AML-193 (cell line): ENCODE measurements at regions not wholly inside any gene's neighbourhood (a gene's known extent, or its start where the extent isn't known, plus 50 kb on each side); places are given as distances from the start of the nearest gene placed in this dataset.

Source experiments
- DNase-seq, 2 experiments: peaks; one replicate each; lab custom pipeline; 2025; lab: John Stamatoyannopoulos, UW

GRCh38 chr2:33782395-33783230 is 183.5 kb upstream of the FAM98A start:
- DNase-seq, result no peak

DNA sequence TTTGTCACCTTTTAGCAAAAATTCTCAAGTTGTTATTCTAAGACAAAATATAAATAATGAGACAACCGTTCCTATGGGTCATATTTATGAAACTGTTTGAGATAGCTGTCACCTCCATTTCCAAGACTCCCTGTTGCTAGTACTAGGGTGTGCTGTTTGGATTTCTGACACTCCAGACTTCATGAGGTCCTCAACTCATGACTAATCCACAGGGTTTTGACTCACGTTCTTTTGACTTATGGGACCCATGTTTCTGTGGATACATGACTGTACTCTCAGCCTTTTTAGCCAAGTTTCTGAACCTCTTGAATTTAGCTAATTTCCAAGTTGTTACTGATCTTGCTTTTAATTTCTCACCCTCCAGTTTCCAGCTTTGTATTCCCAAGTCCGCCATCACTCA is 178.7 kb upstream of the FAM98A start:
- DNase-seq, result no peak

DNA sequence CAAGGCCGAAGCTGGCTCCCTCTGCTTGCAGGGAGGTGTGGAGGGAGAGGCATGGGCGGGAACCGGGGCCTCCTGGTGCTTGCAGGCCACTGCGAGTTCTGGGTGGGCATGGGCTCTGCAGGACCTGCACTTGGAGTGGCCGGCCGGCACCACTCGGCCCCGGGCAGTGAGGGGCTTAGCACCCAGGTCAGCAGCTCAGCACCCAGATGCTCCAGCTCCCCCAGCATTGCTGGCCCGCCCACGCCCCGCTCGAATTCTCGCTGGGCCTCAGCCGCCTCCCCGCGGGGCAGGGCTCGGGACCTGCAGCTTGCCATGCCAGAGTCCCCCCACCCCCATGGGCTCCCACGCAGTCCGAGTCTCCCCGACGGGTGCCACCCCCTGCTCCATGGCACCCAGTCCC is 176.2 kb upstream of the FAM98A start:
- DNase-seq, result no peak

DNA sequence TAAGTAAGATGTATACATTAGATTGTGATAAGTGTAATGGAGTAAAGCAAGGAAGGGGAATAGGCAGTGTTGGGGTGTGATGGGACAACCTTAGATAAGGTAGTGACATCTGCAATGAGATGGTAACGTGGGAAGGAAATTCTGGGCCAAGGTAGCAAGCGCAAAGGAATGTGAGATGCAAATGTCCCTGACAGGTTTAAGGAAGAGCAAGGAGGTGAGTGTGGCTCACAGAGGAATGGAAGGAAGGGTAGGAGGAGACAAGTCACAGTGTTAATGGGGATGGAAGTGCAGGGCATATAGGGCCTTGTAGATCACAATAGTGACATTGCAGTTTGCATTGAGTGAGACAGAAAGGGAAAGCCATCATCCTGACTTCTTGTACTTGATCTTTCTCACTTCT is 170.9 kb upstream of the FAM98A start:
- DNase-seq, result no peak

DNA sequence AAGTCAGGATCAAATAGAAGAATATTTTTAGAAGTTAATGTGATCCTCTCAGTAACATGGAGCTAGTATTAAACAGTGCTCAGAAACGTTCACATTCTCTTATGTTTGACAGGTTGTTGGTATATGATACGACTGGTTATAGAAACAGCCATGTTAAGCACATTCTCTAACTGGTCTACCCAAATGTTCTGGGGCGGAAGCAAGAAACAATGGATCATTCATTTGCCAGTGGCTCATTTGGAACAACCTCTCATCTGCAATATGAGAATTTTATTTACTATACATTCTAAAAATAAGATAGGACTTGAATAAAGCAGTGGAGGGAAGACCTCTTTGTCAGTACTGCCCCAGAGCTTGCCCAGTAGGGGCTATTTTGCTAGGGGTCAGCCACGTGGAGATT is 167.1 kb upstream of the FAM98A start:
- DNase-seq, result no peak

DNA sequence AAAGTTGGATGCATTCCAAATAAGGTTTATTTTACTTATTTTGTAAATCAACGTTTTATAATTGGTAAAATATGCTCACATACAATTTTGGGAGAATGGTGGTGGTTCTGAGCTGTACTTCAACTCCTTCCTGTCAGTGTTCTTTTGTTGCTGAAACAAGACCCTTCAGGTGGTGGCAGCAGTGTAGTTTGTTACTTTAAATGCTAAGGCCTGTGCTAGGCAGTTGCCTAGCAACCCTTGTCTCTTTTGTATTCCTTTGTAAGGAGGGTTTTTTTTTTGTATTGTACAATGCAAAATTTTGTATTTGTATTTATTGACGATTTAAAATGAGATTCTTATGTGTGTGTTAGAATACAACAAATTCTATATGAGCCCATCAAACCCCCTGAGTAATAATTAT is 166.0 kb upstream of the FAM98A start:
- DNase-seq, result no peak

GRCh38 chr2:33764551-33764950 is 165.5 kb upstream of the FAM98A start:
- DNase-seq, result no peak

GRCh38 chr2:33763671-33764310 is 164.7 kb upstream of the FAM98A start:
- DNase-seq, result no peak

DNA sequence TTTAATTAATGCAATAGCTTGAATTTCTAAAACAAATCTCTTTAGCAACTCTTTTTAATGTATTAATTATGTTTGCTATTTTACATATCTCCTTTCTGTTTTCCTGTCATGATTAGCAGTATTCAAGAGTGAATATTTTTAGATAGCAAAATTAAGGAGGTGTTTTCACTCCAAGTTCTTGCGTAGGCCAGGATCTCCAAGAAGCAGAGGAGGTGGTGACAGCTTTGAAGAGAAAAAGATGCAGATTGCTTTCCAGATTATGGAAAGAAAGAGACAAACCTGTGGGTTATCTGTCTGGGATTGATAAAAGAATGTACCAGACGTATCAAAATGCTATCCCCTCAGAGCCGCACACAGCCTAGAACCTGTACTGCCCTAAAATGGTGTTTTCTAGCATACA is 163.5 kb upstream of the FAM98A start:
- DNase-seq, result no peak

- DNase-seq, result no peak
Measured at GRCh38 chr2:33746208-33746800, 147.2 kb upstream of the FAM98A start.

DNA sequence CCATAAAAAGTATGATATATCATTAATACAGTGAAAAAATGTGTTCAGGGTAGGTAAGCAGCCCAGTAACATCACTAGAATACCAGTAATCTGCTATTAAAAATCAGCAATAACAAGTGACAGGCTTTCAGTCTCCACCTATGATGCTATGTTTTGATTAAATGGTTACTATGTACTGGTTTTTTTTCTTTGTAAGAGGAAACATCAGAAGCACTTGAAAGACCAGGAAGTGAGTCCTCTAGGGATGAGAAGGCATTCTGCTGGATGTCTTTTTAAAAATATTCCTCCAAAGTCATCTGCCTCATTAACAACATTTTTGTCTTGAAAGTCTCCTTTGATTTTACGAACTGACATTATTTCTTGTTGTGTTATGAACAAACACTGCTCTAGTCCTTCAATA is 136.0 kb upstream of the FAM98A start:
- DNase-seq, result no peak

GRCh38 chr2:33730804-33731203 is 131.7 kb upstream of the FAM98A start:
- DNase-seq, result no peak

- no peak for DNase-seq
Measured at GRCh38 chr2:33730193-33730592, 131.1 kb upstream of the FAM98A start.

DNA sequence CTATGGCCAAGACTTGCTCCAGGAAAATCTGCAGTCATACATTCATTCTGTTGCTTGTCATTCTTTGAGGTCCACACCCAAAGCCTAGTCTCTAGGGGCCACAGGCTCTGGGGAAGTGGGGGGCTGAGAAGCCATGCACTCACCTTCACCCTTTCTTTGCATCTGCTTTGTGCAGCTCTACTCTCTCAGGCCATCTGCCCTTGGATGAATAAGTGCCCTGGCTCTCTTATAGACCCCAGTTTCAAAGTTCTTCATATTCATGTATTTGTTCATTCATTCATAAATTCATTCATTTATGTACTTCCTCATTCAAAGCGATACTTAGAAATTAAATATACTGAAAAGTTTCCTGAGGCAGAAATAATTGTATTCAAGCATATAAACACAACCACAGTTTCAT is 130.3 kb upstream of the FAM98A start:
- no peak for DNase-seq

DNA sequence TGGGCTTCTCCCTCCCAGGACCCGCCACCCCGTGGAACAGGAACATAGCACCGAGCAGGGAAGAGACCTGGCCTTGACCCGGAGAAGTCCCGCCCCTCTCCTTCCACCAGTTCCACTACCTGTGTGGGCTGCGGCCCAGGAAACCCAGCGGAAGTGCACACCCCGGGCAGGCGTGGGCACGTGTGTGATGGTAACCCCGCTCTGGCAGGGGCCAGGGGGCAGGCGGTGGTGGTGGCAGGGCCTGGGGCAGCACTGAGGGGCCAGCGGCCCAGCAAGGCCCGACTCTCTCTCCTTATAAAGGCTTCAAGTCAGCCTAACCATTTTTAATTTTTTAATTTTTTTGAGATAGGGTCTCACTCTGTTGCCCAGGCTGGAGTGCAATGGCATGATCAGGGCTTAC is 129.0 kb upstream of the FAM98A start:
- DNase-seq, result no peak

GRCh38 chr2:33727361-33728032 is 128.4 kb upstream of the FAM98A start:
- no peak for DNase-seq

DNA sequence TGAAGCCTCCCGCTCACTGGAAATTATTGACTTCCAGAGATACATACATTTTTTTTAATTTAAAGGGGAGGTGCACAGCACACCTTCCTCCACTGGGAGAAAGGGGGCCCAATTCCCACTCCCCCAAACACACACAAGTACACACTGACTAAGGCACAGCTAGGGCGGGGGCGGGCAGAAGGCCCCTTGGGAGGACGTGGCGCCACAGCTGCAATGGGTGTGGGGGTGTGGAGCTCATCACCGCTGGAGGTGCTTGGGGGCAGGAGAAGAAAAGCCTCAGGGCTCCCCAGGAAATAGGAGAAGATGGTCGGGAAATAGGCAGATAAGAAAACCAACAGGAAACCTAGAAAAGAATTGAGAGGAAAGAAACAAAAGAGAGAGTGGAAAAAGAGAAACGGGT is 127.3 kb upstream of the FAM98A start:
- no peak for DNase-seq

- no peak for DNase-seq
Measured at GRCh38 chr2:33723329-33723728, 124.2 kb upstream of the FAM98A start.

- no peak for DNase-seq
Measured at GRCh38 chr2:33719067-33719466, 120.0 kb upstream of the FAM98A start.

DNA sequence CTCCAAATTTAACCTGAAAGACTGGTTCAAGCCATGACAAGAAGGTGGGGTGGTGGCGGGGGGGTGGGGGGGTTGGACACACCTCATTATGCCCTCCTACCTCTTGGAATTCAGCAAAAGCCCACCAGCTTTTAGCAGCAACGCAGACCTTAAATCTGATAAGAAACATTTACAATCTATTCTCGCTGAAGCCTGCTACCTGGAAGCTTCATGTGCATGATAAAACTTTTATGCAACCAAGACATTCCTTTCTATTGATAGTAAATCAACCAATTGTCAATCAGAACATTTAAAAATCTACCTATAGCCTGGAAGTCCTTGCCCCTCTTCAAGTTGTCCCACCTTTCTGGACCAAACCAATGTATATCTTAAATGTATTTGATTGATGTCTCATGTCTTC is 113.6 kb upstream of the FAM98A start:
- DNase-seq, result no peak

DNA sequence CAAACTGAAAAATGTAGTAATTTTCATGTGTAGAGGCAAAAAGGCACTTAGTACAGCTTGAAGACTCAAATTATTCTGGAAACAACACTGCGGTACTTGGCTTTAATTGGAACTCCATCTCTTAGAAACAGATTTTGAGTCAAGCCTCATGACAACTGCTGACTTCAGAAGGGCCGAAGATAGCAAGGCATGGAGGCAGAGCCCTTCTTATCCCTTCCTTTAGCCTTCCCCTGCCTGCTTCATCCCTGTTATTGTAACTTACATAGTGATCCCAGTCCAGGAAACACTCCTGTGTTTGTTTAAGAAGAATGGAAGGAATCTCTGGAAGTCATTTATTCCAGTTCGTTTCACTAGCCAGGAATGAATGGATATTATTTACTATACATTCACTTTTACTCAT is 110.9 kb upstream of the FAM98A start:
- no peak for DNase-seq

DNA sequence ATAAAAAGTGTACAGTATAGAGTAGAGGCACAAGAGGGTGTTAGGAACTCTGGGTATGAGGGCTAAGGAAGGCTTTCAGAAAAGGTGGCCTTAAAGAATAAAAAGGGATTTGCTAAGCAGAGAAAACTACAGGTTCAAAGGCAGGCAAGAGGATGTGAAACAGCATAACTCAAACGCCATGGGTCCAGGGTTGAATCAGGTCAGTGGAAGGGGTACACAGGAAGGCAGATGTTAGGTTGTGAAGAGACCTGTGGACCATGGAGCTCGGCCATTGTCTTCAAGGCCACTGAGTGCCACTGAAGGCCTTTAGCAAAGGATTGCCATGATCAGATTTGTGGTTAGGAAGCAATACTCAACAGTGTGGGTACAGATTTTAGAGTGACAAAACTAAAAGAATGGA is 108.2 kb upstream of the FAM98A start:
- DNase-seq, result no peak

GRCh38 chr2:33706410-33706809 is 107.3 kb upstream of the FAM98A start:
- no peak for DNase-seq
